HUES48 (cell line): ENCODE measurements at regions not wholly inside any gene's neighbourhood (a gene's known extent, or its start where the extent isn't known, plus 50 kb on each side); places are given as distances from the start of the nearest gene placed in this dataset.

Experiments used
- H3K27ac ChIP-seq: one replicate; pipeline ENCODE4 v1.7.0; 2013; ENCODE audit warnings: low read depth, low read length, inconsistent platforms
- H3K27me3 ChIP-seq: 2 replicates; pipeline ENCODE4 v1.6.1; 2013; ENCODE audit warnings: mild to moderate bottlenecking, low read length; ENCODE audit not compliant: control insufficient read depth, insufficient read depth
- H3K36me3 ChIP-seq: 2 replicates; pipeline ENCODE4 v1.6.1; 2013; ENCODE audit warnings: low read length; ENCODE audit not compliant: control insufficient read depth, insufficient read depth
- H3K4me1 ChIP-seq: 2 replicates; pipeline ENCODE4 v1.6.1; 2013; ENCODE audit warnings: mild to moderate bottlenecking, low read length; ENCODE audit not compliant: control insufficient read depth, insufficient read depth
- H3K4me3 ChIP-seq: 2 replicates; pipeline ENCODE4 v1.5.1; 2013; ENCODE audit warnings: mild to moderate bottlenecking, low read depth, low read length
- H3K9ac ChIP-seq: 2 replicates; pipeline ENCODE4 v1.6.1; 2013; ENCODE audit warnings: mild to moderate bottlenecking, low read depth, low read length, moderate library complexity
- H3K9me3 ChIP-seq: 2 replicates; pipeline ENCODE4 v1.6.1; 2013; ENCODE audit warnings: low read length; ENCODE audit not compliant: control insufficient read depth, insufficient read depth

DNA sequence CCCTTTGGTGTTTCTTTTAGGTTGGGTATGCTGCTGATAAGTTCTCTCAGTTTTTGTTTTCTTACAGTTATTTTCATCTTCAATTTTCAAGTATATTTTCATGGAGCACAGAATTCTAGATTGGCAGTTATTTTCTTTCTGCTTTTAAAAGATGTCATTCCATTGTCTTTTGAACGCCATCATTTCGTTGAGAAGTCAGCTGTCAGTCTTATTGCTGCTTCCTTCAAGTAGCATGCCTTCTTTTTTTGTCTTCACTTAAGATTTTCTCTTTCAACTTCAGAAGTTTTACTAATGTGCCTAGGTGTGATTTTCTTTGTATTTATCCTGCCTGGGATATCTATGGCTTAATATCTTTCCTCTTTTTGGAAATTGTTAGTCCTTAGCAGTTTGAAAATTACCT is 262.2 kb upstream of the PMFBP1 start:
- no peak overlapping the region for H3K27ac ChIP-seq
- no peaks in the 10 kb centered on the region for H3K4me1 ChIP-seq
- H3K4me3 ChIP-seq, result no peak overlapping the region
- peaks cover 28% of the 10 kb centered on the region for H3K9me3 ChIP-seq
- H3K27me3 ChIP-seq, result no peaks in the 10 kb centered on the region
- no peaks in the 10 kb centered on the region for H3K36me3 ChIP-seq
- H3K9ac ChIP-seq, result no peak overlapping the region

DNA sequence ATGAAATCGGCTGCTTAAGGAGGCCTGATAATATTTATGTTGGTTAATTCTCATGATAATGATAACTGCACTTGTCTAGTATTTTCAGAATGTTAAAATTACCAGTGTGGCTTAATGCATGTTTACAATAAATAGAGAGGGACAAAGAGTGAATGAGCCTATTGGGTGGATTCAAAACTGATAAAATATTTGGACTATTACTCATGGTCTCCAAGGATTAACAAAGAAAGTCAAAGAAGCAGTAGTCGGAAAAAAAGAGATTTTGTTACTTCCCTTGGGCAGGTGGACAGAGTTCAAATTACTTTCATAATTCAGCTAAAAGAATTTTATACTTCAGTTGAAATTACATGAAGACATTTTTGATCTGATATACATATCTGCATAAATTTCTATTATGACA is 258.2 kb upstream of the PMFBP1 start:
- Histone ChIP-seq H3K4me3 (no peak overlapping the region), H3K9ac (no peak overlapping the region), H3K36me3 (no peaks in the 10 kb centered on the region), H3K27ac (no peak overlapping the region), H3K27me3 (no peaks in the 10 kb centered on the region), H3K4me1 (no peaks in the 10 kb centered on the region; the same call in 1 of the 2 replicates), H3K9me3 (peaks cover 20% of the 10 kb centered on the region)

DNA sequence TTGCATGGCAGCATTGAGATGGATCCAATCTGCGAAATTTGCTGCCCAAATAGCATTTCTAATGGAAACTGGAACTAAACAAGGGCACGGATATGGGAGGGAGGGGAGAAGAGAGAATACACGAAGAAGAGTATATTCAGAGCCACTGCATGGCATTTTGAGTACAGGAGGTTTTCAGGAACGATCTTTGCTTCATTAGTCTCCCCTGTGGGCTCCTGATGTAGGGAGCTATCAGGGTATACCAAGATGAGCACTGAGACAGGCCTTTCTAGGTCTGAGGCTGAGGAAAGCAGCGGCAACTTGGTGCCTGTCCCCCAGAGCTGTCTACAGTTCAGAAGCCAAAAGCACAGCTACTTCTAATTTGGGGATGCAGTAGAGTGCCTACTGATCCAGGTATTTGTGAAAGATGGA is 257.7 kb upstream of the PMFBP1 start:
- H3K36me3 ChIP-seq, result no peaks in the 10 kb centered on the region; the same call in 1 of the 2 replicates
- no peaks in the 10 kb centered on the region for H3K27me3 ChIP-seq
- H3K27ac ChIP-seq, result no peak overlapping the region
- peaks cover 4% of the 10 kb centered on the region for H3K4me1 ChIP-seq
- H3K9me3 ChIP-seq, result peaks cover 17% of the 10 kb centered on the region
- no peak overlapping the region for H3K4me3 ChIP-seq
- no peak overlapping the region for H3K9ac ChIP-seq

DNA sequence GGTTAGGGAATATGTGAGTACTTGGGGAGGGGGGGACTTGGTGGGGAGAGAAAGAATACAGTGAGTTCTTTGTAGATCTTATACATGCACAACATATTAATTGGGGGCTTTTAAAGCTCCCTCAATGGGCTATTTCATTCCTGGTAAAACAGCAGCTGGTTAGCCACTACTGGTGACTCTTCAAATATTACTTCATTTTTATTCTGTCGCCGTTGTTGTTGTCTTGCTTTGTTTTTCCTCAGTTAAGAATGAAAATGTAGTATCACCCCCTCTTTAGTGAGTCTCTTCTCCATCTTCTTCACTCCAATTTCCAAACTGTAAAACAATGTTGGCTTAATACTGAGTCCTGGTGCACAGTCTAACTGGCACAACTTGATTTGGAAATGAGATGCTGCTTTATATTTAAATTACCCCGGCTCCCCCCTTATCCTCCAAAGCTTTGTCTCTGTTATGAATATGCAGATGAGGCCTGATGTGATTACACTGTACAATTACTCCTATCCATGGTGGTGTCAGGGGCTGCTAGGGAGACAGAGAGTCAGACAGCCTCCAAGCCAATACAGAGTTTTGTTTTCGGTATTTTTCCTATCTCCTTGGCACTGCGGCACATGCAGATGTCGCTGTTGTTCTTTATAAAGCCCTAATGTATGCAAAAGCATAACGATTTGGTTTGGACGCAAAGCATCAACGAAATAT is 256.9 kb upstream of the PMFBP1 start:
- no peak overlapping the region for H3K27ac ChIP-seq
- H3K36me3 ChIP-seq, result no peaks in the 10 kb centered on the region; the same call in 1 of the 2 replicates
- no peaks in the 10 kb centered on the region for H3K27me3 ChIP-seq
- H3K4me3 ChIP-seq, result no peak overlapping the region
- H3K4me1 ChIP-seq, result peaks cover 7% of the 10 kb centered on the region
- H3K9me3 ChIP-seq, result peaks cover 8% of the 10 kb centered on the region
- H3K9ac ChIP-seq, result no peak overlapping the region

DNA sequence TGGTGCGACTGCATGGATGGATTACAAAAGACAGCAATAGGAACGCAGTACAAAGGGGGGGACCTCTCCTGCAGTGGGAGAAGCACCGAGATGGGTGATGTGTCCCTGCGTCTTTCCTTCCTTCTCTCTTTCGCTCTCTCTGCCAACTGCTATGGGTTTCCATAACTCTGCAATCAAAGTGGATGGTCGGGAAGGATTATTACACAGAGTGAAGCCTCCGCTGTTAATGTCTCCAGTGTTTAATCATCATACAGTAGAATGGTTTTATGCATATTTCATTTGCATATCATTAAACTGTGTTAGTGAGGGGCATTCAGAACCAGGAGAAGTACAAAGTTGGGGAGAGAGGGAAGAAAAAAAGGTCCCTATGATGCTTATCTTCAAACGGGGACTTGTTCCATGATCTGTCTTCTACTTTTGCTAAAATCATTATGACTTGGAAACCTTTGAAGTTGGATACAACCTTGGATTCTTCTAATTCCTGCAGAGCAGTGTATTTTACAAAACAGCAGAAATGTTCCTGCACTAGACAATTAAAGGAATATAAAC is 255.9 kb upstream of the PMFBP1 start:
- Histone ChIP-seq H3K9me3 (peaks cover 5% of the 10 kb centered on the region; the same call in 1 of the 2 replicates), H3K27ac (no peak overlapping the region), H3K4me1 (peaks cover 7% of the 10 kb centered on the region), H3K36me3 (no peaks in the 10 kb centered on the region; the same call in 1 of the 2 replicates), H3K27me3 (no peaks in the 10 kb centered on the region), H3K4me3 (no peak overlapping the region), H3K9ac (no peak overlapping the region)

DNA sequence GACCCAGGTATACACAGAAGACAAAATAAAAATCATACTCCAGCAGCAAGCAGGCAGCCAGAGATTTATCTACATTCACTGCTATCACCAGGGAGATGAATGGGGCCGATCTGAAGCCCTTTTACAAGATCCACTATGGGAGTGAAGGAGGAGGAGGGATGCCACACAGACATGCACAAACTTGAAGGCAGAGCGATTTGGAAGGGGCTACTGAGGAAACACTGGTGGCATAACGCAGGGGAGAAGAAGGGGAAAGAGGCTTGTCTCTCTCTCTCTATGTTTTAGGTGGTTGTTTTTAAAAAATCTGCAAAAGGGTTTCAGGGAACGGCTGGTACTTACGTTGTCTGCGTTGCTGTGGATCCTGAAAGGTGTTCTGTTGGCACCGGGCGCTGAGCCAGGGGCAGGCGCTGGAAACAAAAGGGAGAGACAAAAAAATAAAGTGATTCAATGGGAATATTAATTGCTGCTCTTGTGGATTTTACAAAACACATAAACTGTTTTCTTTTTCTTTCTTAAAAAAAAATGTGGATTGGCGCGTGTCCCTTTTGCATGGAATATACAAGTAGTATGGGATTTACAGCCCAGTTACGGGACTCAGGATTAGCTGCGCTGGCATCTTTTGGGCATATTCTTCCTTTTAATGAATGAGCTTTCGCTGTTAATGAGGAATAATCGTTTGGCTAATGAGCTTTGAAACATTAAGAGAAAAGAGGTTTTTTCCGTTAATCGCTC is 255.3 kb upstream of the PMFBP1 start:
- Histone ChIP-seq H3K27me3 (no peaks in the 10 kb centered on the region), H3K9ac (no peak overlapping the region), H3K4me3 (no peak overlapping the region), H3K36me3 (no peaks in the 10 kb centered on the region; the same call in 1 of the 2 replicates), H3K9me3 (peaks cover 7% of the 10 kb centered on the region; the same call in 1 of the 2 replicates), H3K27ac (no peak overlapping the region), H3K4me1 (peaks cover 7% of the 10 kb centered on the region)

DNA sequence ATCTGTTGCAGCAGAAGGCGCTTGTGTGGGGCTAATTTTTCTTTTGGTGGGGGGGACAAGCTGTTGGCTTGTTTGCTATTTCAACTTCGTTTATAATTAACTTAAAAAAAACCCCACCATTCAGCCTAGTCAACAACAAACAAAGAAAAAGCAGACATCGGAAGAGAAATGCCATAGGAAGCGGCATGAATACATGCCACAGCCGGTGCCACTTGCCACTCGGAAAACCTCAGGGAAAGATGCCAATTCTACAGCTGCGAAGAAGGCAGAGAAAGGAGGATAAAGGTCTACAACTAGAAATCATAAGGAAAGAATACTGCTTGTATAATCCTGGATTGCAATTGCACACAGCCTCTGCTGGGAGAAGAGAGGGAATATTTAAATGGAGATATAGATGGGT is 254.4 kb upstream of the PMFBP1 start:
- Histone ChIP-seq H3K4me3 (no peak overlapping the region), H3K36me3 (no peaks in the 10 kb centered on the region; the same call in 1 of the 2 replicates), H3K9ac (no peak overlapping the region), H3K4me1 (peaks cover 7% of the 10 kb centered on the region), H3K9me3 (peaks cover 8% of the 10 kb centered on the region; the same call in 1 of the 2 replicates), H3K27me3 (no peaks in the 10 kb centered on the region), H3K27ac (no peak overlapping the region)

DNA sequence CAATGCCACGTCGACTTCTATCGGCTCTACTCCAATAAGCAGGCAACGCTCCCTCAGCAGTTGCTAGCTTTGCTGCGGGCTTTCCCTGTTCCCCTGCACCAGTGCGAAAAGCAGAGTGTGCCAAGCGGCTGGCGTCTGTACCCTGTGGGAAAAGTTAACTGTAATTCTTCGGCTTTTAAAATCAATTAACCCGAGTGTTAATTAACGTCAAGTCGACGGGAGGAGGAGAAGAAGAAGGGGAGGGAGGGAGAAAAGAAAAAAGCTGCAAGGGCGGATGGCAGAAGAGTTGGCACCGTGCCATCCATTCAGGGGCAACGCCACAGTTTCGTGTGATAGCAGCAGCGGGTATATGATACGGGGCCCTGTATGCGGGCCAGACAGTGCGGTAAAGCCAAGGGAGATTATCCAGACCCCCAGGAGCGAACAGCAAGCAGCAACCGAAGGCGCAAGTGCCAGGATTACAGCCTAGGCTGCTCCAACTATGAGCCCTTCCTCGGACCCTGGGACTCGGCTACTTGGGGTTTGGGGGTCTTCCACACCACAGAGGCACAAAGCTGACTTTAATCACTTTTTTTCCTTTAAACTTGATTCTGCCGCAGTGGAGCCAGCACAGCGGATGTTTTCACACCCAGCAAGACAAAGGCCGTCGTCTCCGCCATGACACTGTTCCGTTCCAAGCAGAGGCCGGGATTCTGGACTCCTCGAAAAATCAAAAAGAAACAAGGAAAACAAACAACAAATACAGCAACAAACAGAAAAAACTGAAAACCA is 253.8 kb upstream of the PMFBP1 start:
- no peaks in the 10 kb centered on the region; the same call in 1 of the 2 replicates for H3K36me3 ChIP-seq
- H3K4me1 ChIP-seq, result peaks cover 7% of the 10 kb centered on the region
- H3K27ac ChIP-seq, result no peak overlapping the region
- H3K9me3 ChIP-seq, result peaks cover 8% of the 10 kb centered on the region; the same call in 1 of the 2 replicates
- no peak overlapping the region for H3K9ac ChIP-seq
- H3K27me3 ChIP-seq, result no peaks in the 10 kb centered on the region
- H3K4me3 ChIP-seq, result no peak overlapping the region

DNA sequence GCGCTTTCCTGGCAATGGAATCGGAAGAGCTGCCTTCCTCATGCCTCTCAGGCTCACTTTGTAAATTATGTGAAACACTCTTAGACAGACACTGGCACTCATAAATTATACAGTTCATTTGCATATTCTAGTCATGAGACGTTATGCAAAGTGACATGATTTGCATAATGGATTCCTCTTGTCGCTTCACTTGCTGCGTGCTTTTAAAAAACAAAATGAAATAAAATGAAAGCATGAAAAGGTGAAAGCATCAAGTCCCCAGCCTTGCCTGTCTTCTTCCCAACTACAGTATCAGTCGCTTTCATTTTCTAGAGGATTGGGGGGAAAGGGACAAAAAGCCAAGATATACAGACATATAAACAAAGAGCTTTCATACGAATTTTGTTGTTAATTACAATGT is 252.8 kb upstream of the PMFBP1 start:
- Histone ChIP-seq H3K9ac (no peak overlapping the region), H3K4me1 (peaks cover 7% of the 10 kb centered on the region), H3K27ac (no peak overlapping the region), H3K4me3 (no peak overlapping the region), H3K9me3 (peaks cover 8% of the 10 kb centered on the region; the same call in 1 of the 2 replicates), H3K36me3 (no peaks in the 10 kb centered on the region; the same call in 1 of the 2 replicates), H3K27me3 (no peaks in the 10 kb centered on the region)

DNA sequence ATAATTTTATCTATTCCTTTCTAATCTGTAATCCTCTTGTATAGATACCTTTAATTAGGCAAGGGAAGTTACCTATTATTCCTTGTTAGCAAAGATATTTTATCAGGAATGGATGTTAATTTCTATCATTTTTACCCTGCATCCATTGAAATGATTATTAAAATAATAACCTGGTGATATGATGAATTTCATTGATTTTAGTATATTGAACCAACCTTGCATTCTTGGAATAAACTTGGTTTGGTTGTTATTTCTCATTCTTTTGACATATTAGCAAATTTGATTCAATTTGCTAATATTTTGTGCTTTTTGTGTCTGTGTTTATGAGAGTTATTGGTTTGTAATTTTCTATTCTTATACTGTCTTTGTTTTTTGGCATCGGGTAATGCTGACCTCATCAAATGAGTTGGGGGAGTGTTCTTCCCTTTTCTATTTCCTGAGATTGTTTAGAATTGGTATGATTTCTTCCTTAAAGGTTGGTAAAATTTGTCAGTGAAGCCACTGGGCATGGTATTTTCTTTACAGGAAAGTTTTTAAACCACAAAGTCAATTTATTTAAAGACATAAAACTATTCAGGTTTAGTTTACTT is 250.4 kb upstream of the PMFBP1 start:
- Histone ChIP-seq H3K27ac (no peak overlapping the region), H3K4me3 (no peak overlapping the region), H3K36me3 (no peaks in the 10 kb centered on the region; the same call in 1 of the 2 replicates), H3K9me3 (peaks cover 8% of the 10 kb centered on the region; the same call in 1 of the 2 replicates), H3K9ac (no peak overlapping the region), H3K27me3 (no peaks in the 10 kb centered on the region), H3K4me1 (peaks cover 7% of the 10 kb centered on the region)
